Mesenchymal stem cell (in vitro differentiated cells and primary cell): ENCODE measurements at regions not wholly inside any gene's neighbourhood (a gene's known extent, or its start where the extent isn't known, plus 50 kb on each side); places are given as distances from the start of the nearest gene placed in this dataset.
A peak's percentile ranks its signal among the peaks of the same experiment; 100 is the strongest.

Source experiments
- DNase-seq: peaks from one replicate; pipeline ENCODE4 v3.0.0-alpha.2; 2013
- H2AFZ ChIP-seq: one replicate; pipeline ENCODE4 v1.6.1; 2013; ENCODE audit warnings: low read depth, mild to moderate bottlenecking, control low read depth, inconsistent platforms, low read length, moderate library complexity
- H2AK5ac ChIP-seq: 2 replicates; pipeline ENCODE4 v1.6.1; 2013; ENCODE audit warnings: low read length, moderate library complexity, mild to moderate bottlenecking, inconsistent platforms; ENCODE audit not compliant: severe bottlenecking
- H2BK120ac ChIP-seq: one replicate; pipeline ENCODE4 v1.6.1; 2013; ENCODE audit warnings: low read depth, mild to moderate bottlenecking, inconsistent platforms, low read length, moderate library complexity
- H2BK12ac ChIP-seq, 2 experiments: one replicate each; pipeline ENCODE4 v1.6.1; 2013; ENCODE audit warnings: inconsistent platforms in 2 of 2, low read length in 2 of 2, mild to moderate bottlenecking in 2 of 2, moderate library complexity in 2 of 2, control low read depth in 1 of 2
- H2BK15ac ChIP-seq: one replicate; pipeline ENCODE4 v1.6.1; 2013; ENCODE audit warnings: mild to moderate bottlenecking, low read depth, inconsistent platforms; ENCODE audit not compliant: poor library complexity, severe bottlenecking
- H2BK5ac ChIP-seq: 2 replicates; pipeline ENCODE4 v1.6.1; 2013; ENCODE audit warnings: low read depth, mild to moderate bottlenecking, low read length, control low read depth, inconsistent platforms; ENCODE audit not compliant: poor library complexity, severe bottlenecking
- H3K14ac ChIP-seq, 2 experiments: one replicate each; pipeline ENCODE4 v1.6.1; 2013; ENCODE audit warnings: inconsistent platforms in 2 of 2, low read length in 2 of 2, control low read depth in 1 of 2, mild to moderate bottlenecking in 1 of 2, moderate library complexity in 1 of 2
- H3K18ac ChIP-seq, 2 experiments: one replicate each; pipeline ENCODE4 v1.6.1; 2013; ENCODE audit warnings: inconsistent platforms in 2 of 2, low read length in 2 of 2, control low read depth in 1 of 2, low read depth in 1 of 2, mild to moderate bottlenecking in 1 of 2
- H3K23ac ChIP-seq, 2 experiments: one replicate each; pipeline ENCODE4 v1.6.1; 2013; ENCODE audit warnings: inconsistent platforms in 2 of 2, low read length in 2 of 2, mild to moderate bottlenecking in 2 of 2, moderate library complexity in 2 of 2, control low read depth in 1 of 2
- H3K27ac ChIP-seq: 2 replicates; pipeline ENCODE4 v1.5.1; 2013; ENCODE audit warnings: mild to moderate bottlenecking, moderate library complexity, low read length, control low read depth, inconsistent platforms; ENCODE audit not compliant: poor library complexity, severe bottlenecking
- H3K27me3 ChIP-seq, 2 experiments: 2 replicates each; pipeline versions ENCODE4 v1.6.1 to v1.7.0; 2013; ENCODE audit warnings: low read length in 2 of 2, mild to moderate bottlenecking in 2 of 2, moderate library complexity in 2 of 2, control low read depth in 1 of 2, inconsistent platforms in 1 of 2; ENCODE audit not compliant: control insufficient read depth in 1 of 2, insufficient read depth in 1 of 2
- H3K36me3 ChIP-seq, 2 experiments: 2 replicates each; pipeline versions ENCODE4 v1.6.1 to v1.7.0; 2013; ENCODE audit warnings: low read length in 2 of 2, control low read depth in 1 of 2, inconsistent platforms in 1 of 2, low read depth in 1 of 2, mild to moderate bottlenecking in 1 of 2; ENCODE audit not compliant: insufficient read depth in 2 of 2, control insufficient read depth in 1 of 2
- H3K4ac ChIP-seq, 2 experiments: one replicate each; pipeline ENCODE4 v1.6.1; 2013; ENCODE audit warnings: inconsistent platforms in 2 of 2, low read length in 2 of 2, mild to moderate bottlenecking in 2 of 2, moderate library complexity in 2 of 2, control low read depth in 1 of 2, low read depth in 1 of 2
- H3K4me1 ChIP-seq: 2 replicates; pipeline ENCODE4 v1.6.1; 2013; ENCODE audit warnings: low read depth, low read length, control low read depth; ENCODE audit not compliant: control insufficient read depth, insufficient read depth
- H3K4me2 ChIP-seq: 2 replicates; pipeline ENCODE4 v1.6.1; 2013; ENCODE audit warnings: low read length, mild to moderate bottlenecking, inconsistent platforms; ENCODE audit not compliant: poor library complexity, severe bottlenecking
- H3K4me3 ChIP-seq, 2 experiments: 2 replicates each; pipeline versions ENCODE4 v1.5.1 to v1.7.0; 2013; ENCODE audit warnings: low read length in 2 of 2, mild to moderate bottlenecking in 2 of 2, control low read depth in 1 of 2, low read depth in 1 of 2; ENCODE audit not compliant: insufficient read depth in 1 of 2
- H3K79me1 ChIP-seq: replicated peaks from 2 replicates; pipeline ENCODE4 v1.6.1; 2013; ENCODE audit warnings: mild to moderate bottlenecking, control low read depth, low read length, inconsistent platforms; ENCODE audit not compliant: poor library complexity, severe bottlenecking
- H3K9ac ChIP-seq: 2 replicates; pipeline ENCODE4 v1.7.0; 2013; ENCODE audit warnings: mild to moderate bottlenecking, low read length, moderate library complexity
- H3K9me3 ChIP-seq: 2 replicates; pipeline ENCODE4 v1.7.0; 2013; ENCODE audit warnings: mild to moderate bottlenecking, low read length; ENCODE audit not compliant: control insufficient read depth
- H4K8ac ChIP-seq: one replicate; pipeline ENCODE4 v1.6.1; 2013; ENCODE audit warnings: inconsistent platforms, mild to moderate bottlenecking, low read length, moderate library complexity
- H4K91ac ChIP-seq: one replicate; pipeline ENCODE4 v1.6.1; 2013; ENCODE audit warnings: mild to moderate bottlenecking, low read length, inconsistent platforms
- WGBS: methylation state at CpG from one replicate; pipeline ENCODE4 v1.1.7; 2013; ENCODE audit warnings: mixed read lengths; 5-methylcytosine and 5-hydroxymethylcytosine counted together

DNA sequence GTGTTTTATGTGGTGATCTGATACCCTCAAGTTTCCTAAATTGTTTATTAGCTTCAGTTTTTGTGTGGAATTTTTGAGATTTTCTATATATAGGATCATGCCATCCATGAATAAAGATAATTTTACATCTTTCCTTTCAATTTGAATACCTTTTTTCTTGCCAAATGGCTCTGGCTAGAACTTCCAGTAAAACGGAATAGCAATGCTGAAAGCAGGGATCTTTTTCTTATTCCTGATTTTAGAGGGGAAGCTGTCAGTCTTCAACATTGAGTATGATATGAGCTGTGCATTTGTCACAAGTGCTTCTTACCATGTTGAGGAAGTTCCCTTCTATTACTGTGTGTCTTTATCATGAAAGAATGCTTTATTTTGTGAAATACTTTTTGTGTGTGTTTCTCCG, 618.8 kb downstream of the FGF9 start:
- no peak overlapping the region for H2AFZ ChIP-seq
- no peaks in the 10 kb centered on the region for H3K27me3 ChIP-seq
- H3K4me2 ChIP-seq, result no peak overlapping the region
- no peak overlapping the region for H2BK120ac ChIP-seq
- H2AK5ac ChIP-seq, result no peak overlapping the region
- H3K27ac ChIP-seq, result no peak overlapping the region
- H3K23ac ChIP-seq, result no peak overlapping the region
- no peak for DNase-seq
- H3K18ac ChIP-seq, result no peak overlapping the region
- no peak overlapping the region for H3K14ac ChIP-seq
- H3K79me1 ChIP-seq, result no peaks in the 10 kb centered on the region
- WGBS, result 88% methylated on average over 1 of the region's 2 CpGs
- H2BK5ac ChIP-seq, result no peak overlapping the region
- H4K8ac ChIP-seq, result no peak overlapping the region
- no peak overlapping the region for H3K4me3 ChIP-seq
- H3K4ac ChIP-seq, result no peak overlapping the region
- no peaks in the 10 kb centered on the region for H3K4me1 ChIP-seq
- no peaks in the 10 kb centered on the region for H3K9me3 ChIP-seq
- H3K36me3 ChIP-seq, result no peaks in the 10 kb centered on the region
- no peak overlapping the region for H4K91ac ChIP-seq
- no peak overlapping the region for H3K9ac ChIP-seq
- no peak overlapping the region for H2BK15ac ChIP-seq
- no peak overlapping the region for H2BK12ac ChIP-seq

DNA sequence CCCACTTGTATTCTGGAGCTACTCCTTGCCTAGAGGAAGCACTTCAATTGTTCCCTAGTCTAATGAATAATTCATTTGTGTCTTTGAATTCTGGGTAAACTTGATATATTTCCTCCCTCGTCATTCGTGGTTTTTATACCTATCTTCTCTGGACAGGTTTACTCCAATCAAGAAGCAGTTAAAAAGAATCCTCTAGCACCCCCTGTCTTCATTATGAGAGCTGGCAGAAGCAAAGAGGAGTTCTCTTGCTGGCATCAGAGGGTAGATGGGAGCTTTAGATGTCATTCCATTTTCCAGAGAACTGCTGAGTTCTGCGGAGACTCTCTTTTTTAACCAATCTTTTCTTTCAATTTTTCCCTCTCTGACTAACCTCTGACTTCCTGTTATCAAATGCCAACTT, 627.7 kb downstream of the FGF9 start:
- H3K27me3 ChIP-seq, result no peaks in the 10 kb centered on the region

DNA sequence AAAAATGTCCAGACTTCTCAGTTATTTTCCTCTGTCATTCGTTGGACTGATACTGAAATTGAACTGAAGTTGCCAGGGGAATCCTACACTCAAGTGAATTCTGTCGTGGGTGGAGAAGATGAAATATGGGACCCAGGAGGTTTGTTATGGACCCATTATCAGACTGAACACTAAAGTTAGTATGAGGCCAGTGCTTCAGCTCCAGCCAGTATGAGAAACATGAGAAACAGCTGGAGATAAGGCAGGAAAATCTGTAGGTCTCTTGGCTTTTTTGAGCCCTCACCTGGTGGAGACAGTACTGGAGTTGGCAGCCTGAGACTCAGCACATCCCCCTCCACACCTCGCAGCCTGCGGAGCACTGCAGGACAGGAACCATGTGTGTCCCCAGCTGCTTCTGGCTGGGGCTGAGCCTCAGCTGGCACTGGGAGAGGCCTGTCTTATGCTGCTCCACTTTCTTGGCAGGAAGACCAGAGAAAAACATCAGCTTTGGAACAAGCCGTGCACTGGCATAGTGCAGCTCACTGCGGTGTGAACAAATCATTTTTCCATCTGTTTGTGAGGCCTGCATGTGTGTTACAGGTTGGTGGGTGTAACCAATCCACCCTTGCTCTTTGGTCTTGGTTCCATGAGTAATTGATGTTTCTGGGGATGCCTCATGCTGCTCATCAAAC, 641.0 kb downstream of the FGF9 start:
- Histone ChIP-seq H3K9ac (no peak overlapping the region), H3K23ac (no peak overlapping the region), H2BK15ac (no peak overlapping the region), H2AK5ac (no peak overlapping the region), H3K18ac (no peak overlapping the region), H4K8ac (no peak overlapping the region), H3K27me3 (no peaks in the 10 kb centered on the region), H2BK5ac (no peak overlapping the region), H3K79me1 (no peaks in the 10 kb centered on the region), H2BK12ac (no peak overlapping the region), H3K4ac (no peak overlapping the region), H3K9me3 (peaks cover 8% of the 10 kb centered on the region), H2BK120ac (no peak overlapping the region), H3K4me3 (no peak overlapping the region), H3K14ac (no peak overlapping the region), H4K91ac (no peak overlapping the region), H2AFZ (no peak overlapping the region), H3K27ac (no peak overlapping the region), H3K36me3 (no peaks in the 10 kb centered on the region), H3K4me1 (no peaks in the 10 kb centered on the region), H3K4me2 (no peak overlapping the region)
- 74% methylated on average over 6 of the region's 6 CpGs for WGBS
- no peak for DNase-seq

More for the DNA sequence above, 627.7 kb downstream of the FGF9 start:
- WGBS, result 94% methylated on average over 1 of the region's 3 CpGs
- H3K4me2 ChIP-seq, result no peak overlapping the region
- no peak overlapping the region for H3K23ac ChIP-seq
- no peak overlapping the region for H4K91ac ChIP-seq
- H4K8ac ChIP-seq, result no peak overlapping the region
- no peak overlapping the region for H3K18ac ChIP-seq
- no peaks in the 10 kb centered on the region for H3K4me1 ChIP-seq
- H3K36me3 ChIP-seq, result no peaks in the 10 kb centered on the region
- no peak for DNase-seq
- H2BK5ac ChIP-seq, result peak overlapping the region; percentile 31
- H3K14ac ChIP-seq, result no peak overlapping the region
- no peak overlapping the region for H2AK5ac ChIP-seq
- no peak overlapping the region for H2AFZ ChIP-seq
- no peak overlapping the region for H2BK120ac ChIP-seq
- H2BK15ac ChIP-seq, result no peak overlapping the region
- no peak overlapping the region for H2BK12ac ChIP-seq
- H3K4ac ChIP-seq, result no peak overlapping the region
- peaks cover 41% of the 10 kb centered on the region for H3K9me3 ChIP-seq
- no peak overlapping the region for H3K9ac ChIP-seq
- no peaks in the 10 kb centered on the region for H3K79me1 ChIP-seq
- H3K27ac ChIP-seq, result no peak overlapping the region
- no peak overlapping the region for H3K4me3 ChIP-seq

DNA sequence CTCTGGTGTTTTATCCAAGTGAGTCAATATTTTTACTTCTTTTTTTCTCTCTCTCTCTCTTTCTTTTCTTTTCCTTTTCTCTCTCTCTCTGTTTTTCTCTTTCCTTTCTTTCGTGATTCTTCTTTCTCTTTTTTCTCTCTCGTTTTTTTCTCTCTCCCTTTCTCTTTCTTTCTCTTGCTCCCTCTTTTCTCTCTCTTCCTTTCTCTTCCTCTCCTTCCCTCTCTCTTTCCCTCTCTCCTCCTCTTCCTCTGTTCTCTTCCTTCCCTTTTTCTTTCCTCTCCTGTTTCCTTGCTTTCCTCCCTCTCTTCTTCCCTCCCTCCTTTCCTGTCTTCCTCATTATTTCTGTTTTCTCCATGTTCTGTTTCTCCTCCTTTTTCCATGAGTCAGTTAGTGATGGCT, 641.5 kb downstream of the FGF9 start:
- no peak overlapping the region for H2BK15ac ChIP-seq
- H3K4me3 ChIP-seq, result no peak overlapping the region
- no peak overlapping the region for H2BK12ac ChIP-seq
- H3K9ac ChIP-seq, result no peak overlapping the region
- no peaks in the 10 kb centered on the region for H3K36me3 ChIP-seq
- H3K18ac ChIP-seq, result no peak overlapping the region
- no peak overlapping the region for H2BK5ac ChIP-seq
- H2AFZ ChIP-seq, result no peak overlapping the region
- H3K4ac ChIP-seq, result no peak overlapping the region
- H4K8ac ChIP-seq, result no peak overlapping the region
- no peak overlapping the region for H3K27ac ChIP-seq
- H3K27me3 ChIP-seq, result no peaks in the 10 kb centered on the region
- WGBS, result 50% methylated on average over 2 of the region's 2 CpGs
- no peak overlapping the region for H3K14ac ChIP-seq
- H3K9me3 ChIP-seq, result peaks cover 8% of the 10 kb centered on the region
- DNase-seq, result no peak
- no peaks in the 10 kb centered on the region for H3K4me1 ChIP-seq
- H3K23ac ChIP-seq, result no peak overlapping the region
- no peak overlapping the region for H2AK5ac ChIP-seq
- H2BK120ac ChIP-seq, result no peak overlapping the region
- H4K91ac ChIP-seq, result no peak overlapping the region
- no peaks in the 10 kb centered on the region for H3K79me1 ChIP-seq
- no peak overlapping the region for H3K4me2 ChIP-seq
